Right ventricle myocardium inferior (tissue), 1 donor: ENCODE measurements at regions not wholly inside any gene's neighbourhood (a gene's known extent, or its start where the extent isn't known, plus 50 kb on each side); places are given as distances from the start of the nearest gene placed in this dataset.

ENCODE experiments used
- ATAC-seq: fragments of 200-7000 bp; cut with Tn5 transposase; one replicate; pipeline ENCODE4 v1.9.1; 2020; ENCODE audit warnings: mild to moderate bottlenecking, moderate library complexity
- DNase-seq: peaks from one replicate; pipeline ENCODE4 v3.0.0; 2021; ENCODE audit errors: missing footprints
- intact Hi-C: fragments of 100-400 bp; cut with DNase I; formaldehyde crosslinking; loops from one replicate; pipeline ENCODE4 v1.11.0; 2022
- donor health status: DM: no; HTN: yes; CAD: no; lungs with severe emphysema.

- no peak for DNase-seq
- intact Hi-C loops: no loop called here
- no peak for ATAC-seq
These were observed 524.5 kb upstream of the WWC1 start for GRCh38 chr5:167766957-167767356.

GRCh38 chr5:167767795-167768194 is 523.6 kb upstream of the WWC1 start:
- intact Hi-C loops: no loop called here
- no peak for DNase-seq
- ATAC-seq: no peak

GRCh38 chr5:167769846-167770413 is 521.5 kb upstream of the WWC1 start:
- DNase-seq (no peak), ATAC-seq (no peak)
- intact Hi-C loops: no loop called here

GRCh38 chr5:167770461-167770860 is 521.0 kb upstream of the WWC1 start:
- no peak for ATAC-seq
- intact Hi-C loops: no loop called here

GRCh38 chr5:167771571-167771970 is 519.9 kb upstream of the WWC1 start:
- DNase-seq: no peak
- no peak for ATAC-seq
- intact Hi-C loops: no loop called here

More at GRCh38 chr5:167770461-167770860, 521.0 kb upstream of the WWC1 start:
- DNase-seq: no peak

- ATAC-seq (no peak), DNase-seq (no peak)
- intact Hi-C loops: no loop called here
These were observed 517.7 kb upstream of the WWC1 start for GRCh38 chr5:167773668-167774301.

- intact Hi-C loops: no loop called here
- DNase-seq: no peak
- ATAC-seq: no peak
These were observed 513.7 kb upstream of the WWC1 start for GRCh38 chr5:167777746-167778145.

GRCh38 chr5:167778228-167778627 is 513.2 kb upstream of the WWC1 start:
- intact Hi-C loops: no loop called here
- no peak for ATAC-seq
- DNase-seq: no peak

GRCh38 chr5:167779644-167780043 is 511.8 kb upstream of the WWC1 start:
- no peak for ATAC-seq

GRCh38 chr5:167780177-167780576 is 511.3 kb upstream of the WWC1 start:
- ATAC-seq (no peak), DNase-seq (no peak)
- intact Hi-C loops: no loop called here

More at GRCh38 chr5:167779644-167780043, 511.8 kb upstream of the WWC1 start:
- intact Hi-C loops: no loop called here
- no peak for DNase-seq

GRCh38 chr5:167783145-167783817 is 508.2 kb upstream of the WWC1 start:
- DNase-seq: no peak
- intact Hi-C loops: no loop called here
- peak; percentile 37 for ATAC-seq

GRCh38 chr5:167785106-167785505 is 506.3 kb upstream of the WWC1 start:
- no peak for DNase-seq
- peak; percentile 31 for ATAC-seq
- intact Hi-C loops: no loop called here

GRCh38 chr5:167785901-167786300 is 505.5 kb upstream of the WWC1 start:
- ATAC-seq (no peak), DNase-seq (no peak)
- intact Hi-C loops: no loop called here

GRCh38 chr5:167786871-167787578 is 504.4 kb upstream of the WWC1 start:
- no peak for DNase-seq
- intact Hi-C loops: no loop called here
- no peak for ATAC-seq

- ATAC-seq (no peak), DNase-seq (no peak)
- intact Hi-C loops: no loop called here
These were observed 501.4 kb upstream of the WWC1 start for GRCh38 chr5:167790045-167790444.

- DNase-seq (no peak), ATAC-seq (no peak)
- intact Hi-C loops: no loop called here
These were observed 500.8 kb upstream of the WWC1 start for GRCh38 chr5:167790462-167791260.

- intact Hi-C loops: no loop called here
- ATAC-seq (no peak), DNase-seq (no peak)
These were observed 498.9 kb upstream of the WWC1 start for GRCh38 chr5:167792514-167792913.

- intact Hi-C loops: no loop called here
- no peak for DNase-seq
- no peak for ATAC-seq
These were observed 497.7 kb upstream of the WWC1 start for GRCh38 chr5:167793700-167794099.

- intact Hi-C loops: no loop called here
- no peak for ATAC-seq
- DNase-seq: no peak
These were observed 497.3 kb upstream of the WWC1 start for GRCh38 chr5:167794121-167794520.
